ENCODE measurements at regions not wholly inside any gene's neighbourhood (a gene's known extent, or its start where the extent isn't known, plus 50 kb on each side); places are given as distances from the start of the nearest gene placed in this dataset.
A peak's percentile ranks its signal among the peaks of the same experiment; 100 is the strongest.

- peaks cover 13% of the 10 kb centered on the region for H3K4me1 Mint-ChIP-seq (ENCODE audit: low read depth, unreplicated experiment)
- H3K79me2 ChIP-seq (ENCODE audit: insufficient read depth, low read length), result no peaks in the 10 kb centered on the region
- peak overlapping the region; percentile 58 for H3K27ac ChIP-seq (ENCODE audit: low read depth, low read length)
- no peak overlapping the region for H3K27ac Mint-ChIP-seq (ENCODE audit: unreplicated experiment)
- H3K27me3 ChIP-seq (ENCODE audit: insufficient read depth, low read length), result no peaks in the 10 kb centered on the region
- no peaks in the 10 kb centered on the region for H3K36me3 Mint-ChIP-seq (ENCODE audit: low read depth, unreplicated experiment)
- no peaks in the 10 kb centered on the region for H3K36me3 ChIP-seq (ENCODE audit: insufficient read depth, low read length)
- no peaks in the 10 kb centered on the region for H3K27me3 Mint-ChIP-seq (ENCODE audit: low read depth, unreplicated experiment)
- no peaks in the 10 kb centered on the region for H4K20me1 ChIP-seq (ENCODE audit: insufficient read depth, low read length)
- peak overlapping the region; percentile 61 for H2AFZ ChIP-seq (ENCODE audit: low read depth, low read length)
- no peak overlapping the region for H3K4me3 ChIP-seq (ENCODE audit: insufficient read depth, low read depth, low read length)
- DNase-seq (ENCODE audit: low read depth), result peak; percentile 52
- H3K9me3 Mint-ChIP-seq (ENCODE audit: unreplicated experiment), result no peaks in the 10 kb centered on the region
- no peaks in the 10 kb centered on the region for H3K9me3 ChIP-seq (ENCODE audit: insufficient read depth, low read depth, low read length)
- TF ChIP-seq, protein P1, sequence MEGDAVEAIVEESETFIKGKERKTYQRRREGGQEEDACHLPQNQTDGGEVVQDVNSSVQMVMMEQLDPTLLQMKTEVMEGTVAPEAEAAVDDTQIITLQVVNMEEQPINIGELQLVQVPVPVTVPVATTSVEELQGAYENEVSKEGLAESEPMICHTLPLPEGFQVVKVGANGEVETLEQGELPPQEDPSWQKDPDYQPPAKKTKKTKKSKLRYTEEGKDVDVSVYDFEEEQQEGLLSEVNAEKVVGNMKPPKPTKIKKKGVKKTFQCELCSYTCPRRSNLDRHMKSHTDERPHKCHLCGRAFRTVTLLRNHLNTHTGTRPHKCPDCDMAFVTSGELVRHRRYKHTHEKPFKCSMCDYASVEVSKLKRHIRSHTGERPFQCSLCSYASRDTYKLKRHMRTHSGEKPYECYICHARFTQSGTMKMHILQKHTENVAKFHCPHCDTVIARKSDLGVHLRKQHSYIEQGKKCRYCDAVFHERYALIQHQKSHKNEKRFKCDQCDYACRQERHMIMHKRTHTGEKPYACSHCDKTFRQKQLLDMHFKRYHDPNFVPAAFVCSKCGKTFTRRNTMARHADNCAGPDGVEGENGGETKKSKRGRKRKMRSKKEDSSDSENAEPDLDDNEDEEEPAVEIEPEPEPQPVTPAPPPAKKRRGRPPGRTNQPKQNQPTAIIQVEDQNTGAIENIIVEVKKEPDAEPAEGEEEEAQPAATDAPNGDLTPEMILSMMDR (IDR thresholded peaks at IDR 0.05; ENCODE audit: insufficient read depth, low read depth, low read length), result no peak
- no peak for TF ChIP-seq EZH2 (IDR thresholded peaks at IDR 0.05; ENCODE audit: insufficient read depth, low read length)
- peak overlapping the region; percentile 28 for H3K4me2 ChIP-seq (ENCODE audit: low read length)
- peaks cover 25% of the 10 kb centered on the region for H3K4me1 ChIP-seq (ENCODE audit: insufficient read depth, low read length)
- H3K4me3 Mint-ChIP-seq (ENCODE audit: unreplicated experiment), result no peak overlapping the region
- peak; percentile 52 for FAIRE-seq
- H3K9ac ChIP-seq (ENCODE audit: low read length), result no peak overlapping the region
Measured at GRCh38 chr10:52491246-52491995, 177.3 kb downstream of the DKK1 start.

DNA sequence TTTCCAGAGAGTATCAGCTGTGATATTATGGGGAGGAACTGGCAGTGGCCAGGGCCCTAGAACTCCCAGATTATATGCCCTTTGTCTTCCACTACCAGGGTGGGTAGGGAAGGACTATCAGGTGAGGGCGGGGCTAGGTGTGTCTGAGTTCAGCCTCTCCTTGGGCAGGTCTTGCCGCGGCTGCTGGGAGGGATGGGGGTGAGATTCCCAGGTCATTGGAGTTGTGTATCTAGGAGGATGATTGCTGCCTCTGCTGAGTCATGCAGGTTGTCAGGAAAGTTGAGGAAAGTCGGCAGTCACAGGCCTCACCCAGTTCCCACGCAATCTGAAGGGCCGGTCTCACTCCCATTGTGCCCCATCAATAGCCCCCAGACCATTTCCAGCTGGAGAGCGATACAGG lies 185.2 kb downstream of the DKK1 start:
- no peak for FAIRE-seq
- H3K9me3 Mint-ChIP-seq (ENCODE audit: unreplicated experiment), result peaks cover 5% of the 10 kb centered on the region
- Histone ChIP-seq H3K27ac (ENCODE audit: low read depth, low read length) (no peak overlapping the region), H3K9me3 (ENCODE audit: insufficient read depth, low read depth, low read length) (no peaks in the 10 kb centered on the region), H3K4me1 (ENCODE audit: insufficient read depth, low read length) (no peaks in the 10 kb centered on the region), H3K4me3 (ENCODE audit: insufficient read depth, low read depth, low read length) (no peak overlapping the region), H4K20me1 (ENCODE audit: insufficient read depth, low read length) (no peaks in the 10 kb centered on the region), H3K79me2 (ENCODE audit: insufficient read depth, low read length) (no peaks in the 10 kb centered on the region), H3K9ac (ENCODE audit: low read length) (no peak overlapping the region), H3K4me2 (ENCODE audit: low read length) (no peak overlapping the region), H2AFZ (ENCODE audit: low read depth, low read length) (no peak overlapping the region), H3K36me3 (ENCODE audit: insufficient read depth, low read length) (no peaks in the 10 kb centered on the region), H3K27me3 (ENCODE audit: insufficient read depth, low read length) (no peaks in the 10 kb centered on the region)
- no peak overlapping the region for H3K27ac Mint-ChIP-seq (ENCODE audit: unreplicated experiment)
- peaks cover 3% of the 10 kb centered on the region for H3K36me3 Mint-ChIP-seq (ENCODE audit: low read depth, unreplicated experiment)
- TF ChIP-seq EZH2 (IDR thresholded peaks at IDR 0.05; ENCODE audit: insufficient read depth, low read length), result no peak
- TF ChIP-seq, protein P1 (IDR thresholded peaks at IDR 0.05; ENCODE audit: insufficient read depth, low read depth, low read length), result no peak
- no peak for DNase-seq (ENCODE audit: low read depth)
- no peaks in the 10 kb centered on the region for H3K4me1 Mint-ChIP-seq (ENCODE audit: low read depth, unreplicated experiment)
- no peaks in the 10 kb centered on the region for H3K27me3 Mint-ChIP-seq (ENCODE audit: low read depth, unreplicated experiment)
- H3K4me3 Mint-ChIP-seq (ENCODE audit: unreplicated experiment), result no peak overlapping the region

DNA sequence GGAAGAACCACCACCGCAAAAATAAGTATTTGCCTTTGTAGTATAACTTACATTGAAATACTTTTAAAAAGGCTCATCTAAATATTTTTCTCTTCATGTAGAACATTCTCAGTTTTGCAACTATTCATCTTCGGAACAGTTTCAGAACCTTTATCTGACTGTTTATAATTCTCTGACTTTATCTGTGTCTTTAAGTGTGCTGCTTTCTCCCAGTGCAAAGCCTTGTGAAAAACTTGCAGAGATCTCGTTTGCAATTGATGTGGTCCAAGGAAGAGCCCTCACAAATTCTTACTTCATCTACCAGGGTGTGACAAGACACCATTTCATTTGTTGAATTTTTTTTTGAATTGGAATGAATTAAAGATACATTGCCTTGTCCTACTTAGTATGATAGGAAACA lies 186.4 kb downstream of the DKK1 start:
- H3K9me3 ChIP-seq (ENCODE audit: insufficient read depth, low read depth, low read length), result no peaks in the 10 kb centered on the region
- H3K27me3 ChIP-seq (ENCODE audit: insufficient read depth, low read length), result no peaks in the 10 kb centered on the region
- Mint-ChIP-seq H3K27ac (ENCODE audit: unreplicated experiment) (no peak overlapping the region), H3K36me3 (ENCODE audit: low read depth, unreplicated experiment) (peaks cover 3% of the 10 kb centered on the region), H3K4me1 (ENCODE audit: low read depth, unreplicated experiment) (no peaks in the 10 kb centered on the region), H3K27me3 (ENCODE audit: low read depth, unreplicated experiment) (no peaks in the 10 kb centered on the region), H3K4me3 (ENCODE audit: unreplicated experiment) (no peak overlapping the region), H3K9me3 (ENCODE audit: unreplicated experiment) (peaks cover 6% of the 10 kb centered on the region)
- H3K36me3 ChIP-seq (ENCODE audit: insufficient read depth, low read length), result no peaks in the 10 kb centered on the region
- no peak for TF ChIP-seq EZH2 (IDR thresholded peaks at IDR 0.05; ENCODE audit: insufficient read depth, low read length)
- TF ChIP-seq, protein P1 (IDR thresholded peaks at IDR 0.05; ENCODE audit: insufficient read depth, low read depth, low read length), result no peak
- H3K4me3 ChIP-seq (ENCODE audit: insufficient read depth, low read depth, low read length), result no peak overlapping the region
- H3K4me1 ChIP-seq (ENCODE audit: insufficient read depth, low read length), result no peaks in the 10 kb centered on the region
- H2AFZ ChIP-seq (ENCODE audit: low read depth, low read length), result no peak overlapping the region
- no peak overlapping the region for H3K27ac ChIP-seq (ENCODE audit: low read depth, low read length)
- H3K79me2 ChIP-seq (ENCODE audit: insufficient read depth, low read length), result no peaks in the 10 kb centered on the region
- no peaks in the 10 kb centered on the region for H4K20me1 ChIP-seq (ENCODE audit: insufficient read depth, low read length)
- H3K4me2 ChIP-seq (ENCODE audit: low read length), result no peak overlapping the region
- DNase-seq (ENCODE audit: low read depth) (no peak), FAIRE-seq (no peak)
- no peak overlapping the region for H3K9ac ChIP-seq (ENCODE audit: low read length)

Measured in astrocyte (in vitro differentiated cells and primary cell).